CD14-positive monocyte (primary cell): ENCODE measurements at regions not wholly inside any gene's neighbourhood (a gene's known extent, or its start where the extent isn't known, plus 50 kb on each side); places are given as distances from the start of the nearest gene placed in this dataset.

Experiments used
- DNase-seq, 3 donors: peaks; one replicate each; pipeline ENCODE4 v3.0.0-alpha.2; 2011 to 2022
- H2AFZ ChIP-seq: 2 replicates; pipeline ENCODE4 v1.6.0; 2012; ENCODE audit warnings: mild to moderate bottlenecking, low read depth, low read length, inconsistent platforms; ENCODE audit not compliant: insufficient read depth, poor library complexity, severe bottlenecking
- H3K27ac ChIP-seq, 2 donors: 1 replicate in 1 of 2; 2 replicates in 1 of 2; pipeline ENCODE4 v1.5.1; 2012 to 2013; ENCODE audit warnings: low read length in 2 of 2, control low read depth in 1 of 2, inconsistent platforms in 1 of 2, low read depth in 1 of 2, mild to moderate bottlenecking in 1 of 2
- H3K27me3 ChIP-seq, 2 donors: one replicate each; pipeline versions ENCODE4 v1.6.0 to v1.6.1; 2011 to 2013; ENCODE audit warnings: low read length in 2 of 2; ENCODE audit not compliant: control insufficient read depth in 2 of 2, insufficient read depth in 2 of 2
- H3K36me3 ChIP-seq, 2 donors: replicated peaks in 1 of 2; 1 replicate in 1 of 2; 2 replicates in 1 of 2; pipeline versions ENCODE4 v1.5.1 to v1.6.1; 2012 to 2013; ENCODE audit warnings: low read length in 2 of 2, control low read depth in 1 of 2, inconsistent platforms in 1 of 2, mild to moderate bottlenecking in 1 of 2; ENCODE audit not compliant: insufficient read depth in 2 of 2, control insufficient read depth in 1 of 2
- H3K4me1 ChIP-seq, 2 donors: 1 replicate in 1 of 2; 2 replicates in 1 of 2; pipeline versions ENCODE4 v1.5.1 to v1.6.1; 2012 to 2013; ENCODE audit warnings: low read length in 2 of 2, control low read depth in 1 of 2, inconsistent platforms in 1 of 2, mild to moderate bottlenecking in 1 of 2, moderate library complexity in 1 of 2; ENCODE audit not compliant: insufficient read depth in 2 of 2, control insufficient read depth in 1 of 2
- H3K4me2 ChIP-seq: replicated peaks from 2 replicates; pipeline ENCODE3; 2012; ENCODE audit warnings: low read length, moderate library complexity, mild to moderate bottlenecking; ENCODE audit not compliant: poor library complexity, severe bottlenecking; ENCODE audit errors: extremely low read depth
- H3K4me3 ChIP-seq, 3 experiments: fragments of 200-600 bp in 1 of 3; sonication (generic) in 1 of 3; replicated peaks in 1 of 3; 1 replicate in 2 of 3; 2 replicates in 1 of 3; pipeline ENCODE4 v1.5.1; 2011 to 2013; ENCODE audit warnings: low read length in 3 of 3, mild to moderate bottlenecking in 3 of 3, control low read depth in 2 of 3, low read depth in 2 of 3, inconsistent platforms in 1 of 3, moderate library complexity in 1 of 3
- H3K79me2 ChIP-seq: 2 replicates; pipeline ENCODE4 v1.6.0; 2012; ENCODE audit warnings: mild to moderate bottlenecking, control low read depth, inconsistent platforms, low read length, moderate library complexity; ENCODE audit not compliant: insufficient read depth
- H3K9ac ChIP-seq: 2 replicates; pipeline ENCODE4 v1.6.0; 2017; ENCODE audit warnings: low read length, mild to moderate bottlenecking; ENCODE audit not compliant: insufficient read depth, poor library complexity, severe bottlenecking
- H3K9me3 ChIP-seq, 2 donors: replicated peaks in 1 of 2; 1 replicate in 1 of 2; 2 replicates in 1 of 2; pipeline versions ENCODE4 v1.5.1 to v1.6.1; 2012 to 2013; ENCODE audit warnings: low read length in 2 of 2, control low read depth in 1 of 2; ENCODE audit not compliant: control insufficient read depth in 1 of 2, insufficient read depth in 1 of 2
- H4K20me1 ChIP-seq: 2 replicates; pipeline ENCODE4 v1.6.0; 2012; ENCODE audit warnings: mild to moderate bottlenecking, low read length, control low read depth, moderate library complexity; ENCODE audit not compliant: insufficient read depth
- H3K27ac Mint-ChIP-seq, 7 donors: one replicate each; pipeline ENCODE4 v1.8.0; 2020; ENCODE audit warnings: mild to moderate bottlenecking in 7 of 7, mixed read lengths in 7 of 7, moderate library complexity in 6 of 7, inconsistent platforms in 2 of 7
- H3K27me3 Mint-ChIP-seq, 3 donors: one replicate each; pipeline ENCODE4 v1.8.0; 2021 to 2022; ENCODE audit warnings: low read depth in 3 of 3, mild to moderate bottlenecking in 3 of 3, mixed read lengths in 3 of 3, moderate library complexity in 3 of 3, inconsistent platforms in 1 of 3
- H3K36me3 Mint-ChIP-seq, 2 donors: one replicate each; pipeline ENCODE4 v1.8.0; 2020; ENCODE audit warnings: mixed read lengths in 2 of 2, inconsistent platforms in 1 of 2, mild to moderate bottlenecking in 1 of 2
- H3K4me1 Mint-ChIP-seq: one replicate; pipeline ENCODE4 v1.8.0; 2020; ENCODE audit warnings: mild to moderate bottlenecking, mixed read lengths
- H3K4me3 Mint-ChIP-seq, 2 donors: one replicate each; pipeline ENCODE4 v1.8.0; 2020; ENCODE audit warnings: mild to moderate bottlenecking in 2 of 2, mixed read lengths in 2 of 2, moderate library complexity in 1 of 2
- H3K9me3 Mint-ChIP-seq, 7 donors: one replicate each; pipeline ENCODE4 v1.8.0; 2020 to 2022; ENCODE audit warnings: mixed read lengths in 7 of 7, mild to moderate bottlenecking in 6 of 7, moderate library complexity in 6 of 7, inconsistent platforms in 2 of 7
- CTCF ChIP-seq: fragments of 200-600 bp; IDR thresholded peaks from one replicate; pipeline ENCODE4 v1.8.0; 2022; ENCODE audit warnings: antibody characterized with exemption, mild to moderate bottlenecking
- WGBS: methylation state at CpG from one replicate; pipeline ENCODE4 v1.1.5; 2013; ENCODE audit warnings: missing lambda C conversion rate; ENCODE audit not compliant: insufficient coverage; 5-methylcytosine and 5-hydroxymethylcytosine counted together
- intact Hi-C, 2 donors: fragments of 100-400 bp; cut with micrococcal nuclease; formaldehyde crosslinking; loops; one replicate each; pipeline versions ENCODE4 v1.15.0 to v1.15.1; 2023

- no peaks in the 10 kb centered on the region for H3K4me1 Mint-ChIP-seq
- no peak overlapping the region for H3K4me3 ChIP-seq
- no peak for TF ChIP-seq CTCF
- H2AFZ ChIP-seq, result no peak overlapping the region
- no peak overlapping the region for H3K9ac ChIP-seq
- no CpG with 5 or more reads among the region's 4 CpGs for WGBS
- no peak overlapping the region for H3K27ac Mint-ChIP-seq
- H4K20me1 ChIP-seq, result no peaks in the 10 kb centered on the region
- no peaks in the 10 kb centered on the region for H3K4me1 ChIP-seq
- H3K79me2 ChIP-seq, result no peaks in the 10 kb centered on the region
- peaks cover 0 to 3% of the 10 kb centered on the region in 2 donors for H3K9me3 ChIP-seq
- H3K36me3 Mint-ChIP-seq, result no peaks in the 10 kb centered on the region
- H3K27ac ChIP-seq, result no peak overlapping the region
- no peak overlapping the region for H3K4me3 Mint-ChIP-seq
- no peaks in the 10 kb centered on the region for H3K36me3 ChIP-seq
- no peaks in the 10 kb centered on the region for H3K27me3 ChIP-seq
- no peak for DNase-seq
- intact Hi-C loops, result no loop called here
- no peak overlapping the region for H3K4me2 ChIP-seq
- H3K9me3 Mint-ChIP-seq, result peaks cover 0 to 9% (median 2%) of the 10 kb centered on the region in 7 donors
- no peaks in the 10 kb centered on the region for H3K27me3 Mint-ChIP-seq
Observed at GRCh38 chr9:80320480-80320879, 748.7 kb downstream of the TLE4 start.

- Histone ChIP-seq H3K4me1 (no peaks in the 10 kb centered on the region), H3K36me3 (no peaks in the 10 kb centered on the region), H3K27me3 (no peaks in the 10 kb centered on the region), H3K27ac (no peak overlapping the region), H3K79me2 (no peaks in the 10 kb centered on the region), H3K4me2 (no peak overlapping the region), H4K20me1 (no peaks in the 10 kb centered on the region), H3K9ac (no peak overlapping the region), H3K9me3 (peaks cover 14 to 22% of the 10 kb centered on the region in 2 donors), H2AFZ (no peak overlapping the region), H3K4me3 (no peak overlapping the region)
- no peak for TF ChIP-seq CTCF
- no peaks in the 10 kb centered on the region for H3K36me3 Mint-ChIP-seq
- no peaks in the 10 kb centered on the region for H3K4me1 Mint-ChIP-seq
- DNase-seq, result no peak
- no peak overlapping the region for H3K27ac Mint-ChIP-seq
- no CpG with 5 or more reads among the region's 1 CpG for WGBS
- H3K9me3 Mint-ChIP-seq, result peaks cover 1 to 13% (median 7%) of the 10 kb centered on the region in 7 donors
- intact Hi-C loops, result no loop called here
- no peak overlapping the region for H3K4me3 Mint-ChIP-seq
- no peaks in the 10 kb centered on the region for H3K27me3 Mint-ChIP-seq
Observed at GRCh38 chr9:80305136-80305535, 733.4 kb downstream of the TLE4 start.
